Muscle of arm (tissue), 1 donor: ENCODE measurements at regions not wholly inside any gene's neighbourhood (a gene's known extent, or its start where the extent isn't known, plus 50 kb on each side); places are given as distances from the start of the nearest gene placed in this dataset.
A peak's percentile ranks its signal among the peaks of the same experiment; 100 is the strongest.
"Not testable (repeated sequence)": the region's sequence is repeated elsewhere in the genome, so short reads cannot be mapped to it uniquely, and the experiment has no call there.

Experiments used
- DNase-seq: peaks from one replicate; pipeline ENCODE4 v3.0.0-alpha.2; 2013

GRCh38 chr10:106384496-106384895 lies 780.0 kb downstream of the SORCS1 start:
- no peak for DNase-seq

DNA sequence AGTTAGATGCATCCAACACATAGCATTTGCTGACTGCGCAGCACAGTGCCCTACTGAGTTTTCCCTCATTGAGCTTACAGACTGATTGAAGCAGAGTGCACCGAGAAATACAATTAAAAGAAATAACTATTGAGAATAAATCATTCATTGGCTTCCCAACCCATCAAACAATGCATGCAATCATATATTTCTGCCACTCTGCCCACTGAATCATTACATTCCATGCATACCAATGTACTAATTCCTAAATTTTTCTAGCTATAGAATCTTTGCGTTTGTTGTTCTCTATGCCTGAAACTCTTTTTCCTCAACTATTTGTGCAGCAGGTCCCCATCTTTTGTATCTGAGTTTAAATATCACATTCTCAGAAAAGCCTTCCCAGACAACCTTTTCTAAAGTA lies 783.8 kb downstream of the SORCS1 start:
- no peak for DNase-seq

DNA sequence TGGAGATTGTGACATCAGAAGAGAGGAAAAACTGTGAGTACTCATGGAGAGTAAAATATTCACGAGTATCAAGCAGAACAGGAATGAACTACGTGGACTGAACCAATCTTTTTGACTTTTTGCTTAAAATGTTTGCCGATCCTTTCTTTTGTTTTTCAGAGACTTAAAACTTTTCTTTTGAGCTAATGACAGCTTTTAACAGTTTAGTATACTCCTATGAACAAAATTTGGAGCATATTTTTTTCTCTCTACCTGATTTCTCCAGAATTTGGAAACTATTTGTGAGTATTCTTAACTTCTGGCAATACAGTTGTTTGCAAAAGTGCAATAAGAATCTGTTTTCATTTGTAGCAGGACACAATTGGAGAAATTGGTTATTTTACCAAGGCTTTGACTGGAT lies 786.3 kb downstream of the SORCS1 start:
- DNase-seq, result no peak

DNA sequence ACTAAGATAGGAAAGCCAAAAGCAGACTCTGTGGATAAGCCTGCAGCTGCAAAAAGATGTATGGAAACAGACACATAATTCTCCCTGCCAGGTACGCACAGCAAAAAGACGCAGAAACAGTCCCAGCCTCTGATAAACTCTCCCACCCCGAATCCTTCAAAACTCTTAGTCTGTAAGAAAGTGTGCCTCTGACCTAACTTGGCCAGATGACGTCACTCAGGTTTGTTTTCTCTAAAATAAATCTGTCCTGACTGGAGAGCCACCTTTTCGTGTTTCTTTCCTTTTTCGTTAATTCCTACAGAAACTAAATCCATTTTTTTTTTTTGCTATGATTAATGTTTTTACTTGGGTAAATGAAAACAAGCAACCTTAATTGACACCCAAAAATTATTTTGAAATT lies 793.8 kb downstream of the SORCS1 start:
- DNase-seq, result no peak

DNA sequence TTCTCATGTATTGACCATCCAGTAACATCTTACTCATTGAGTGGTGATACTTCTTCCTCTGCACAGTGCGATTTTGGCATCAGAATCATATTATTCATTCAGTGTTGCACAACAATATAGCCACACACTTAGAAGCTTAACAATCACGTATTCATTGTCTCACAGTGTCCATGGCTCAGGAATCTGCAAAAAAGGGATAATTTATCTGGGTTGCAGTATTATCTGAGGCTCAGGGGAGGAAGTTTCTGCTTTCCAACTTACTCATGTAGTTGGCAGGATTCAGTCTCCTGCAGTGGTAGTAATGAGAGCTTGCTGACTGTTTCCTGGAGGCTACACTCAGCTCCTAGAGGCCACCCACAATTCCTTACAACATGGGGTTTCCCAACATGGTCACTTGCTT lies 803.6 kb downstream of the SORCS1 start:
- no peak for DNase-seq

GRCh38 chr10:106355450-106355849 lies 809.1 kb downstream of the SORCS1 start:
- DNase-seq, result no peak

- no peak for DNase-seq
These were observed 815.6 kb downstream of the SORCS1 start for GRCh38 chr10:106348933-106349332.

GRCh38 chr10:106347547-106347946 lies 817.0 kb downstream of the SORCS1 start:
- DNase-seq, result no peak

DNA sequence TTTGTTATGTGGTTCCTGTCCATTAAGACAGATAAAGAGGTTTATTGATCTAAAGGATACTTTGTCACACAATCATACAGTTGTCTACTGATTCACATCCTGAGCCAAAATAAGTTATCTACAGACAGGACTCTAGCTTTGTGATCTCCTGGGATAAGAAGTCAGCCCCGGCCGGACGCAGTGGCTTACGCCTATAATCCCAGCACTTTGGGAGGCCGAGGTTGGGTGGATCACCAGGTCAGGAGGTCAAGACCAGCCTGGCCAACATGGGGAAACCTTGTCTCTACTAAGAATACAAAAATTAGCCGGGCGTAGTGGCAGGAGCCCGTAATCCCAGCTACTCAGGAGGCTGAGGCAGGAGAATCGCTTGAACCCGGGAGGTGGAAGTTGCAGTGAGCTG lies 821.0 kb downstream of the SORCS1 start:
- not testable (repeated sequence) for DNase-seq

DNA sequence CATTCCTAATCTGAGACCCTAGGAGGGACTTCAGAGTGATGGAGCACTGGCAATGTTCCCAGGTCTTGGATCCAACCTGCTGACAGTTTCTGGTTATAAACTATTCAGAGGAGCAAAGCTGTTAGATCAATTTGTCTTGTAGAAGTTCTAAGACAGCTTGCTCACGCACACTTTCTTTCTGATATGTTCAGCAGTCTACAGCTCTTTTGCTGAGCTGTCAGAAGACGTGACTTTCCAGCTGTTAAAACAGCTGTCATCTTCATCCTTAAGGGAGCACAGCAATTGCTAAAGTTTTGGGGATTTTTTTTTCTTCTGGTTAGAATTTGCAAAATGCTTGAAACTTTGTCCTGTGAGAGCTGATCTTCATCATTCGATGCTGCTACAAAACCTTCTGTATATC lies 823.1 kb downstream of the SORCS1 start:
- no peak for DNase-seq

DNA sequence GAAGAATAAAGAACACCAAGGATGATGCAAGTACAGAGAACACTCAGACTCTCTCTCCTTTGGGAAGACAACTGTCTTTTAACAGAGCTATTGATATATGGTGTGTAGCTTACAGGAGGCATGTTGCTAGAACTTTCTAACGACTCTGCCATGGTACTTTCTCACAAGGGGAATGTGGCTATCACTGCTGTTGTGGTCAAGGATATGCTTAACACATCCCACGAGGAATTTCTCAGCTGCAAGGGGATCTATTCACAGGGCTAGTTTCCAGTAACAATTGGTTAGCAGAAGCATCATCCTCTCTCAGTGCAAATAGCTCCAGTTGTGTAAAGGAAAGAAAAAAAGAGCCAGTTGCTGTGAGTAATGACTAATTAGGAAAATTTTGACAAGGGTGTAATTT lies 826.0 kb downstream of the SORCS1 start:
- no peak for DNase-seq

DNA sequence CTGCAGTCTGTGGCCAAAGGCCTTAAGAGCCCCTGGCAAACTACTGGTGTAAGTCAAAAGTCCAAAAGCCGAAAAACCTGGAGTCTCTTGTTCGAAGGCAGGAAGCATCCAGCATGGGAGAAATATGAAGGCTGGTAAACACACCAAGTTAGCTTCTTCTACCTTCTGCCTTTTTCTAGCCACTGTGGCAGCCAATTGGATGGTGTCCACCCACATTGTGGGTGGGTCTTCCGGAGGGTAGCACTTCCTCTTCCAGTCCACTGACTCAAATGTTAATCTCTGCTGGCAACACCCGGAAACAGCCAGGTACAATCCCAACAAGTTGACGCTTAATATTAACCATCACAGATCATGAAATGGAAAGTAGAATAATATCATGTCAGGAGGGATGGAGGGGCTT lies 827.6 kb downstream of the SORCS1 start:
- no peak for DNase-seq

- DNase-seq, result no peak
These were observed 836.8 kb downstream of the SORCS1 start for GRCh38 chr10:106327747-106328146.

DNA sequence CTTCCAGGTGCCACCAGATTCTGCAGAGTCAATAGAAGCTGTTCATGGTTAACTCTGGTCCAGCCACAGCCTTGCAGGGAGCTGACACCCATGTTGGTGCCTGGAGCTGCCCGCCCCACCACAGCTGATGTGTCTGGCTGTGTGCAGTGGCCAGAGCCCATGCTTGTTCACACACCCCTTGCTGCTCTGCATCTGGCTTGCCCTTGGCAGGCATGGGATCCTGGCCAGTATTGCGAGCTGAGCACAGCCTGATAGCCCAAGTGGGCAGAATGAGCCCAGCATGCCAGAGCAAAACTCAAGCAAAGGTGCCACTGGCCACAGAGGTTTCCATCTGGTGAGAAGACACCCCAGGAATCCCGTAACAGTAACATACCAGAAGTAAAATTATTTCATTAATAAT lies 843.6 kb downstream of the SORCS1 start:
- DNase-seq, result no peak

- no peak for DNase-seq
These were observed 844.4 kb downstream of the SORCS1 start for GRCh38 chr10:106320078-106320477.

DNA sequence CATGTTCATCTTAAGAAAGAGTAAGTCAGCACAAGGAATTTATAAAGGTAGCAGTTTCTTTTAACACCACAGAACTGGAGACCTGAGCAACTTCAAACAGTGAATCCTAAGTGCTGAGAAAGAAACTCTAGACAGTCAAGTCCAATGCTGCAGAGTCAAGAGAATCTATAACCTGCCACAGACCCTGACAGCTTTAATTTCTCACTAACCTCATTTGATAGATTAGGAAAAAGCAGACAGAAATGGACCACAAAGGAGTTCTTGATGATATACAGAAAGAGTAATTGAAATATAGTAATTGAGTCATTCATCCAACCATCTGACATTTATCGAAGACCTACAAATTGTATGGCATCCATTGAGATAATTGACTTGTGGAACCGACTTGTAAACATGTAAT lies 847.0 kb downstream of the SORCS1 start:
- no peak for DNase-seq

DNA sequence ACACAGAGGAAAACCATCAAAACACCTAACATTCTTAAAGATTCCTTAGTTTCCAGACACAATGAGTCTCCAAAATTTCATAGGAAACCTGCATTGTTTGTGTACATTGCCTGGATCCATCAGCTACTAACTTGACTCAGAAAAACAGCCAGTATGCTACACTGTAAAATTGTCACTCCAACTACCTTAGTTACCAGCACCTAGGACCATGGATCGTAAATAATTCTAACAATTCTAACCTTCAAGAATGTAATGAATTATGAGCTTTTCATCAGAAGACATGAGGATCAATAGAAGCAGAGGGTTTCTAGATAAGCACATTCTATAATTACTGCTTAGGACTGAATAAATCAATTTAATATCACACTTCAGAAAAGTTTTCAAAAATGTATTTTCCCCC lies 851.5 kb downstream of the SORCS1 start:
- DNase-seq, result no peak

DNA sequence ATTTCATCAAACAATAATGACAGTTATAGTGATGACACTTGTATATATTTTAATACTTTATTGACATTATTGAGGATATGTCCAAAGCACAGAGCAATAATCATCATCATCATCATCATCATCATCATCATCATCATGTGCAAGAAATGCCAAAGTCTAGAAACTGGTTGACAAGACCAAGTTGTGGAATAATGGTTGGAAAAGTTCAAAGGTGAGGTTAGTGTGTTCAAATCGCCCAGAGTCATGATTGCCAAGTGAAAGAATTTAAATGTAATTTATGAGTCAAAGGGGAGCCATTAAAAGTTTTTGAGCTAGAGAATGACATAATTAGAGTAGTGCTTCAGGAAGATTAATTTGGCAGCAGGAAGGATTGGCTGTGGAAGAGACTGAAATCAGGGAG lies 852.4 kb downstream of the SORCS1 start:
- DNase-seq, result peak; percentile 57

- DNase-seq, result peak; percentile 72
These were observed 852.9 kb downstream of the SORCS1 start for GRCh38 chr10:106311590-106311989.

GRCh38 chr10:106310596-106310995 lies 853.9 kb downstream of the SORCS1 start:
- DNase-seq, result no peak

GRCh38 chr10:106309376-106309775 lies 855.1 kb downstream of the SORCS1 start:
- DNase-seq, result no peak

DNA sequence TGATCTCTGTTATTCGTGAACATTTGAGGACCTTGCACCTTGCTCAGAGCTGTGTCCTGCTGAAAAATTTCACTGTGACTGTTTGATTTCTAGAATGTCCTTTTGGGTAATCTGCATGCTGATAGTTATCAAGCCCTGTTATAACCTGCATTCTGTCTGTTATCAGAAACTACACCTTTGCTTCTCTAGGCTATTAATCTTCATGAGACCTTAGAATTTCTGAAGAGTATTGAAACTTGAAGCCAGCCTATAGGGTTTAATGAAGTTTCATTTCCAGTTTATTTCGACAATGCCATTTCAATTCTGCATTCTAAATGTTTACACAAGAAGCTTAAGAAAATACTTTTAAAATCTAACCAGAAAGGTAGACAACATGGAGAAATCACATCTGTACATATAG lies 856.2 kb downstream of the SORCS1 start:
- no peak for DNase-seq

- no peak for DNase-seq
These were observed 860.5 kb downstream of the SORCS1 start for GRCh38 chr10:106304056-106304455.

DNA sequence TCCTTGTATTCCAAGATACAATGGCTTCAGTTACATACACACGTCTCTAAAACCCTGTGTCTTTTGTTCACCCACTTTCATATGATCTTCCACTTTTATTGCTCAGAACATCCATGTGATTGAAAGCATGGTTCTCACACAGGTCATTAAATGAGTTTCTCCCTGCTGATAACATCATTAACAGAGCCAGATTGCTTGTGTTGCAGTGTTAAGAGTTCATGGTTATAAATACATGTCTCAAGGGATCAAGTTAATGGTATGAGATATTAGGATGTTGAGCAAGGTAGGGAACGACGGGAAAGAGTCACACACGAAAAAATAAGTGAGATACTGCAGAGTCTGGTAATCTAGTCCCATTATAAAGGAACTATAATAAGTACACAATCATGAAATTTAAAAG lies 861.5 kb downstream of the SORCS1 start:
- DNase-seq, result no peak

DNA sequence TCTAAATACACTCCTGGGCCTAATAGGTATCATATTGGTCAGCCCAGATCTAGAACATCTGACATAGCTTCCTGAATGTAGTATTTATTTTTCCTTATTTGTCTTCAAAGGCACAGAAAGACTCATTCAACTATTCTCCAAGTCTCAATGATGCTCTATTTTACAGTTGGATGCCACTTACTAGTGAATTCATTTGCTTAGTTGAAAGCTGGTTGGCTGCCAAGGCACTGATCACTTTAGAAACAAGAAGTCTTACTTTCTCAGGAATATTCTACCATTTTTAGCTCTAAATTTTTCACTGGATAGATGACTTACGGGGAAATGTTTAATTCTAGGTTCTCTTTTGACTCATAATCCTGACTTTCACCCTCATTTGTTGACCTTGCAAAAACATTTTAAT lies 863.4 kb downstream of the SORCS1 start:
- DNase-seq, result no peak
